ENCODE measurements at regions not wholly inside any gene's neighbourhood (a gene's known extent, or its start where the extent isn't known, plus 50 kb on each side); places are given as distances from the start of the nearest gene placed in this dataset.

DNA sequence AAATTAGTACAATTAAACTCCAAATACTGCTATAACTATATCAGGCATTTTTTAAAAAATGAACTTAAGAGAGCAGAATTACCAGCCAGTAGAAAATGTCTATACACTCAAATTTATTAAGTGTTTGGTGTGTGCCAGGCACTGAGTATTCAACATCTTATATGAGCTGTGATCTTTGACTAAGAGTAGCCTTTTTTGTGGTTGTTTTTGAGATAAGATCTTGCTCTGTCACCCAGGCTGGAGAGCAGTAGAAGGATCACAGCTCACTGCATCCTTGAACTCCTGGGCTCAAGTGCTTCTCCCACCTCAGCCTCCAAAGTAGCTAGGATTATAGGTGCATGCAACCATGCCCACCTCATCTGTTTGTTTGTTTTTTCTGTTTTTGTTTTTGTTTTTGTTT lies 102.5 kb upstream of the CELF2 start:
- TF ChIP-seq EZH2 (IDR thresholded peaks at IDR 0.05) (no peak), EZH2phosphoT487 (IDR thresholded peaks at IDR 0.05) (no peak)
- TF ChIP-seq, protein P1, sequence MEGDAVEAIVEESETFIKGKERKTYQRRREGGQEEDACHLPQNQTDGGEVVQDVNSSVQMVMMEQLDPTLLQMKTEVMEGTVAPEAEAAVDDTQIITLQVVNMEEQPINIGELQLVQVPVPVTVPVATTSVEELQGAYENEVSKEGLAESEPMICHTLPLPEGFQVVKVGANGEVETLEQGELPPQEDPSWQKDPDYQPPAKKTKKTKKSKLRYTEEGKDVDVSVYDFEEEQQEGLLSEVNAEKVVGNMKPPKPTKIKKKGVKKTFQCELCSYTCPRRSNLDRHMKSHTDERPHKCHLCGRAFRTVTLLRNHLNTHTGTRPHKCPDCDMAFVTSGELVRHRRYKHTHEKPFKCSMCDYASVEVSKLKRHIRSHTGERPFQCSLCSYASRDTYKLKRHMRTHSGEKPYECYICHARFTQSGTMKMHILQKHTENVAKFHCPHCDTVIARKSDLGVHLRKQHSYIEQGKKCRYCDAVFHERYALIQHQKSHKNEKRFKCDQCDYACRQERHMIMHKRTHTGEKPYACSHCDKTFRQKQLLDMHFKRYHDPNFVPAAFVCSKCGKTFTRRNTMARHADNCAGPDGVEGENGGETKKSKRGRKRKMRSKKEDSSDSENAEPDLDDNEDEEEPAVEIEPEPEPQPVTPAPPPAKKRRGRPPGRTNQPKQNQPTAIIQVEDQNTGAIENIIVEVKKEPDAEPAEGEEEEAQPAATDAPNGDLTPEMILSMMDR (IDR thresholded peaks at IDR 0.05), result no peak

All from neural progenitor cell (in vitro differentiated cells).